NT2/D1 (cell line): ENCODE measurements at regions not wholly inside any gene's neighbourhood (a gene's known extent, or its start where the extent isn't known, plus 50 kb on each side); places are given as distances from the start of the nearest gene placed in this dataset.

ENCODE experiments used
- SUZ12 ChIP-seq: IDR thresholded peaks from 2 replicates; pipeline ENCODE4 v1.6.1; 2011; ENCODE audit not compliant: insufficient read length, insufficient read depth; ENCODE audit errors: extremely low read depth
- YY1 ChIP-seq: IDR thresholded peaks from 2 replicates; pipeline ENCODE4 v1.6.1; 2011; ENCODE audit not compliant: insufficient read length, insufficient read depth
- ZNF274 ChIP-seq: IDR thresholded peaks from 2 replicates; pipeline ENCODE4 v1.6.1; 2011; ENCODE audit warnings: mild to moderate bottlenecking, low read depth, low read length

GRCh38 chr3:18778094-18778493, 353.0 kb upstream of the SATB1 start:
- TF ChIP-seq ZNF274 = no peak
- no peak for TF ChIP-seq YY1
- TF ChIP-seq SUZ12 = no peak
